Uterus (tissue), 3 donors: ENCODE measurements at regions not wholly inside any gene's neighbourhood (a gene's known extent, or its start where the extent isn't known, plus 50 kb on each side); places are given as distances from the start of the nearest gene placed in this dataset.

ENCODE experiments used
- DNase-seq, 2 donors: peaks; one replicate each; pipeline ENCODE4 v3.0.0-alpha.2; 2019 to 2020
- H3K27ac ChIP-seq, 2 donors: fragments of 200-600 bp; sonication (generic); 1 replicate in 1 of 2; 2 replicates in 1 of 2; pipeline ENCODE4 v1.5.1; 2016 to 2018
- H3K27me3 ChIP-seq, 2 donors: fragments of 200-600 bp; sonication (generic); one replicate each; pipeline ENCODE4 v1.5.1; 2018 to 2019; ENCODE audit warnings: control low read depth in 1 of 2
- H3K36me3 ChIP-seq, 2 donors: fragments of 200-600 bp; sonication (generic); one replicate each; pipeline ENCODE4 v1.5.1; 2019; ENCODE audit warnings: control low read depth in 1 of 2
- H3K4me1 ChIP-seq, 2 donors: fragments of 200-600 bp; sonication (generic); one replicate each; pipeline ENCODE4 v1.5.1; 2018 to 2019; ENCODE audit warnings: control low read depth in 1 of 2
- H3K4me3 ChIP-seq, 2 donors: fragments of 200-600 bp; sonication (generic); 1 replicate in 1 of 2; 2 replicates in 1 of 2; pipeline ENCODE4 v1.5.1; 2018 to 2019; ENCODE audit warnings: mild to moderate bottlenecking in 1 of 2
- H3K9me3 ChIP-seq, 2 donors: fragments of 200-600 bp; sonication (generic); one replicate each; pipeline ENCODE4 v1.5.1; 2019; ENCODE audit warnings: control low read depth in 1 of 2
- CTCF ChIP-seq, 4 experiments: fragments of 200-600 bp in 2 of 4; fragments of 450-650 bp in 2 of 4; sonication (generic) in 2 of 4; IDR thresholded peaks; one replicate each; pipeline ENCODE4 v1.5.1; 2016 to 2019; ENCODE audit warnings: antibody characterized with exemption in 4 of 4, mild to moderate bottlenecking in 2 of 4, moderate library complexity in 1 of 4
- POLR2A ChIP-seq, 2 donors: fragments of 450-650 bp; IDR thresholded peaks; one replicate each; pipeline ENCODE4 v1.6.1; 2016; ENCODE audit warnings: antibody characterized with exemption in 2 of 2, mild to moderate bottlenecking in 1 of 2, moderate library complexity in 1 of 2
- intact Hi-C: fragments of 100-400 bp; cut with DNase I; formaldehyde crosslinking; loops from one replicate; pipeline ENCODE4 v1.15.1; 2023; ENCODE audit warnings: low total_unique reads
- donor health status: DM: yes; HTN: yes; CAD: no.

- Histone ChIP-seq H3K4me3 (no peak overlapping the region), H3K4me1 (no peaks in the 10 kb centered on the region), H3K27ac (no peak overlapping the region), H3K9me3 (no peaks in the 10 kb centered on the region), H3K27me3 (no peaks in the 10 kb centered on the region), H3K36me3 (no peaks in the 10 kb centered on the region)
- TF ChIP-seq CTCF (IDR thresholded peaks at IDR 0.05) (no peak), POLR2A (IDR thresholded peaks at IDR 0.05) (no peak)
- intact Hi-C loops = no loop called here
- no peak for DNase-seq
These were observed 274.5 kb downstream of the PRR16 start for GRCh38 chr5:120738568-120738967.

- Histone ChIP-seq H3K4me3 (no peak overlapping the region), H3K9me3 (no peaks in the 10 kb centered on the region), H3K36me3 (no peaks in the 10 kb centered on the region), H3K27me3 (no peaks in the 10 kb centered on the region), H3K4me1 (no peaks in the 10 kb centered on the region), H3K27ac (no peak overlapping the region)
- DNase-seq = no peak
- TF ChIP-seq POLR2A (IDR thresholded peaks at IDR 0.05) = no peak
- no peak for TF ChIP-seq CTCF (IDR thresholded peaks at IDR 0.05)
- intact Hi-C loops = no loop called here
These were observed 276.9 kb downstream of the PRR16 start for GRCh38 chr5:120740989-120741388.

GRCh38 chr5:120748474-120748873, 284.4 kb downstream of the PRR16 start:
- no peaks in the 10 kb centered on the region for H3K36me3 ChIP-seq
- H3K27me3 ChIP-seq = no peaks in the 10 kb centered on the region
- no peak overlapping the region for H3K27ac ChIP-seq
- intact Hi-C loops = no loop called here
- DNase-seq = no peak
- TF ChIP-seq POLR2A (IDR thresholded peaks at IDR 0.05) = no peak
- no peak for TF ChIP-seq CTCF (IDR thresholded peaks at IDR 0.05)
- no peaks in the 10 kb centered on the region for H3K9me3 ChIP-seq
- H3K4me3 ChIP-seq = no peak overlapping the region
- H3K4me1 ChIP-seq = no peaks in the 10 kb centered on the region

- Histone ChIP-seq H3K36me3 (no peaks in the 10 kb centered on the region), H3K4me1 (no peaks in the 10 kb centered on the region), H3K27ac (no peak overlapping the region), H3K27me3 (no peaks in the 10 kb centered on the region), H3K4me3 (no peak overlapping the region), H3K9me3 (no peaks in the 10 kb centered on the region)
- TF ChIP-seq CTCF (IDR thresholded peaks at IDR 0.05) (no peak), POLR2A (IDR thresholded peaks at IDR 0.05) (no peak)
- intact Hi-C loops = no loop called here
- DNase-seq = no peak
These were observed 285.6 kb downstream of the PRR16 start for GRCh38 chr5:120749737-120750136.

GRCh38 chr5:120759587-120759986, 295.5 kb downstream of the PRR16 start:
- Histone ChIP-seq H3K36me3 (no peaks in the 10 kb centered on the region), H3K4me1 (no peaks in the 10 kb centered on the region), H3K4me3 (no peak overlapping the region), H3K27ac (no peak overlapping the region), H3K27me3 (no peaks in the 10 kb centered on the region), H3K9me3 (no peaks in the 10 kb centered on the region)
- no peak for DNase-seq
- TF ChIP-seq POLR2A (IDR thresholded peaks at IDR 0.05) (no peak), CTCF (IDR thresholded peaks at IDR 0.05) (no peak)
- intact Hi-C loops = no loop called here
